Esophagus muscularis mucosa (tissue), 4 donors: ENCODE measurements at regions not wholly inside any gene's neighbourhood (a gene's known extent, or its start where the extent isn't known, plus 50 kb on each side); places are given as distances from the start of the nearest gene placed in this dataset.

ENCODE experiments used
- DNase-seq: peaks from one replicate; pipeline ENCODE4 v3.0.0-alpha.2; 2017; ENCODE audit errors: extremely low spot score
- H3K27ac ChIP-seq, 4 donors: fragments of 200-600 bp; sonication (generic); replicated peaks in 1 of 4; 1 replicate in 3 of 4; 2 replicates in 1 of 4; pipeline ENCODE4 v1.5.1; 2016 to 2019; ENCODE audit warnings: mild to moderate bottlenecking in 1 of 4
- H3K27me3 ChIP-seq, 4 donors: fragments of 200-600 bp; sonication (generic); one replicate each; pipeline versions ENCODE4 v1.5.1 to v1.6.0; 2016 to 2019
- H3K36me3 ChIP-seq, 4 donors: fragments of 200-600 bp; sonication (generic); one replicate each; pipeline ENCODE4 v1.5.1; 2016 to 2019
- H3K4me1 ChIP-seq, 4 donors: fragments of 200-600 bp; sonication (generic); one replicate each; pipeline ENCODE4 v1.5.1; 2016 to 2019
- H3K4me3 ChIP-seq, 4 donors: fragments of 200-600 bp; sonication (generic); 1 replicate in 2 of 4; 2 replicates in 2 of 4; pipeline ENCODE4 v1.5.1; 2016 to 2019; ENCODE audit warnings: mild to moderate bottlenecking in 4 of 4, moderate library complexity in 1 of 4
- H3K9me3 ChIP-seq, 4 donors: fragments of 200-600 bp; sonication (generic); 1 replicate in 3 of 4; 2 replicates in 1 of 4; pipeline ENCODE4 v1.5.1; 2016 to 2019
- CTCF ChIP-seq, 3 experiments: fragments of 200-600 bp in 2 of 3; fragments of 450-650 bp in 1 of 3; sonication (generic) in 2 of 3; IDR thresholded peaks; one replicate each; pipeline ENCODE4 v1.5.1; 2017 to 2019; ENCODE audit warnings: antibody characterized with exemption in 3 of 3, mild to moderate bottlenecking in 2 of 3, moderate library complexity in 1 of 3
- EP300 ChIP-seq: sonication (generic); formaldehyde crosslinking; IDR thresholded peaks from one replicate; pipeline ENCODE4 v1.6.1; 2017; ENCODE audit warnings: antibody characterized with exemption
- POLR2A ChIP-seq: fragments of 450-650 bp; IDR thresholded peaks from one replicate; pipeline ENCODE4 v1.6.1; 2017; ENCODE audit warnings: antibody characterized with exemption, moderate library complexity, mild to moderate bottlenecking, low read depth
- POLR2AphosphoS5 ChIP-seq, 2 donors: sonication (generic); formaldehyde crosslinking; IDR thresholded peaks; one replicate each; pipeline ENCODE4 v1.6.1; 2017; ENCODE audit warnings: antibody characterized with exemption in 2 of 2
- WGBS: methylation state at CpG from one replicate; pipeline ENCODE4 v1.1.5; 2018; 5-methylcytosine and 5-hydroxymethylcytosine counted together
- intact Hi-C: fragments of 100-400 bp; cut with DNase I; formaldehyde crosslinking; loops from one replicate; pipeline ENCODE4 v1.15.1; 2023

- Histone ChIP-seq H3K27me3 (no peaks in the 10 kb centered on the region), H3K27ac (no peak overlapping the region), H3K9me3 (no peaks in the 10 kb centered on the region), H3K4me3 (no peak overlapping the region), H3K36me3 (no peaks in the 10 kb centered on the region), H3K4me1 (no peaks in the 10 kb centered on the region)
- WGBS: 86% methylated on average over 2 of the region's 2 CpGs
- TF ChIP-seq CTCF (IDR thresholded peaks at IDR 0.05) (no peak), POLR2AphosphoS5 (IDR thresholded peaks at IDR 0.05) (no peak), EP300 (no peak), POLR2A (no peak)
- intact Hi-C loops: no loop called here
- no peak for DNase-seq
Observed at GRCh38 chr6:66418906-66419305, 711.9 kb upstream of the EYS start.

- intact Hi-C loops: no loop called here
- TF ChIP-seq CTCF (IDR thresholded peaks at IDR 0.05): no peak
- TF ChIP-seq EP300: no peak
- TF ChIP-seq POLR2A: no peak
- TF ChIP-seq POLR2AphosphoS5 (IDR thresholded peaks at IDR 0.05): no peak
Observed at GRCh38 chr6:66403966-66404365, 696.9 kb upstream of the EYS start.

GRCh38 chr6:66402873-66403272 lies 695.8 kb upstream of the EYS start:
- intact Hi-C loops: no loop called here
- no peaks in the 10 kb centered on the region for H3K36me3 ChIP-seq
- no peaks in the 10 kb centered on the region for H3K27me3 ChIP-seq

More at GRCh38 chr6:66403966-66404365, 696.9 kb upstream of the EYS start:
- Histone ChIP-seq H3K4me1 (no peaks in the 10 kb centered on the region), H3K27me3 (no peaks in the 10 kb centered on the region), H3K4me3 (no peak overlapping the region), H3K9me3 (no peaks in the 10 kb centered on the region), H3K27ac (no peak overlapping the region), H3K36me3 (no peaks in the 10 kb centered on the region)
- DNase-seq: no peak

GRCh38 chr6:66396549-66396948 lies 689.5 kb upstream of the EYS start:
- no peak overlapping the region for H3K4me3 ChIP-seq
- no peaks in the 10 kb centered on the region for H3K9me3 ChIP-seq
- no peak for TF ChIP-seq EP300
- no peak for TF ChIP-seq CTCF (IDR thresholded peaks at IDR 0.05)
- TF ChIP-seq POLR2AphosphoS5 (IDR thresholded peaks at IDR 0.05): no peak
- no peak for TF ChIP-seq POLR2A
- H3K36me3 ChIP-seq: no peaks in the 10 kb centered on the region
- DNase-seq: peak; percentile 84
- no peak overlapping the region for H3K27ac ChIP-seq
- intact Hi-C loops: no loop called here
- no peaks in the 10 kb centered on the region for H3K4me1 ChIP-seq
- no peaks in the 10 kb centered on the region for H3K27me3 ChIP-seq
- WGBS: 93% methylated on average over 3 of the region's 7 CpGs

More at GRCh38 chr6:66402873-66403272, 695.8 kb upstream of the EYS start:
- DNase-seq: no peak
- WGBS: 75% methylated on average over 1 of the region's 1 CpG
- H3K4me1 ChIP-seq: no peaks in the 10 kb centered on the region
- TF ChIP-seq EP300 (no peak), POLR2AphosphoS5 (IDR thresholded peaks at IDR 0.05) (no peak), POLR2A (no peak), CTCF (IDR thresholded peaks at IDR 0.05) (no peak)
- no peak overlapping the region for H3K27ac ChIP-seq
- no peak overlapping the region for H3K4me3 ChIP-seq
- no peaks in the 10 kb centered on the region for H3K9me3 ChIP-seq

- Histone ChIP-seq H3K4me1 (no peaks in the 10 kb centered on the region), H3K4me3 (no peak overlapping the region), H3K36me3 (no peaks in the 10 kb centered on the region), H3K27me3 (no peaks in the 10 kb centered on the region), H3K9me3 (no peaks in the 10 kb centered on the region), H3K27ac (no peak overlapping the region)
- intact Hi-C loops: no loop called here
- no peak for TF ChIP-seq EP300
- no peak for TF ChIP-seq POLR2A
- no peak for TF ChIP-seq POLR2AphosphoS5 (IDR thresholded peaks at IDR 0.05)
- TF ChIP-seq CTCF (IDR thresholded peaks at IDR 0.05): no peak
- 88% methylated on average over 6 of the region's 6 CpGs for WGBS
- no peak for DNase-seq
Observed at GRCh38 chr6:66396145-66396544, 689.1 kb upstream of the EYS start.
